GM12865 (cell line): ENCODE measurements at regions not wholly inside any gene's neighbourhood (a gene's known extent, or its start where the extent isn't known, plus 50 kb on each side); places are given as distances from the start of the nearest gene placed in this dataset.

Experiments used
- DNase-seq: peaks from one replicate; pipeline ENCODE4 v3.0.0; 2010; ENCODE audit warnings: low read depth
- H3K4me3 ChIP-seq: 2 replicates; pipeline ENCODE4 v1.5.1; 2011; ENCODE audit warnings: mild to moderate bottlenecking, low read depth, low read length, control low read depth
- CTCF ChIP-seq: IDR thresholded peaks from 2 replicates; pipeline ENCODE4 v1.5.1; 2011; ENCODE audit warnings: low read length, control low read depth, low read depth, inconsistent platforms; ENCODE audit not compliant: insufficient read depth; ENCODE audit errors: missing control alignments

GRCh38 chr3:117444175-117444574, 734.6 kb downstream of the TUSC7 start:
- H3K4me3 ChIP-seq: no peak overlapping the region
- DNase-seq: no peak
- TF ChIP-seq CTCF: no peak

- no peak for TF ChIP-seq CTCF
- H3K4me3 ChIP-seq: no peak overlapping the region
- DNase-seq: no peak
Observed at GRCh38 chr3:117447419-117447818, 737.8 kb downstream of the TUSC7 start.

- no peak overlapping the region for H3K4me3 ChIP-seq
- DNase-seq: no peak
- no peak for TF ChIP-seq CTCF
Observed at GRCh38 chr3:117450026-117450425, 740.4 kb downstream of the TUSC7 start.

GRCh38 chr3:117454254-117454653, 744.7 kb downstream of the TUSC7 start:
- peak; percentile 36 for DNase-seq
- no peak for TF ChIP-seq CTCF
- H3K4me3 ChIP-seq: no peak overlapping the region

- H3K4me3 ChIP-seq: no peak overlapping the region
- no peak for DNase-seq
- TF ChIP-seq CTCF: no peak
Observed at GRCh38 chr3:117454908-117455307, 745.3 kb downstream of the TUSC7 start.

- TF ChIP-seq CTCF: no peak
- H3K4me3 ChIP-seq: no peak overlapping the region
- no peak for DNase-seq
Observed at GRCh38 chr3:117455782-117456181, 746.2 kb downstream of the TUSC7 start.

- no peak for DNase-seq
- H3K4me3 ChIP-seq: no peak overlapping the region
- no peak for TF ChIP-seq CTCF
Observed at GRCh38 chr3:117463276-117464115, 753.9 kb downstream of the TUSC7 start.
